ENCODE measurements at regions not wholly inside any gene's neighbourhood (a gene's known extent, or its start where the extent isn't known, plus 50 kb on each side); places are given as distances from the start of the nearest gene placed in this dataset.

- no peak for DNase-seq (ENCODE audit: low spot score in 2 of 2)
Observed at GRCh38 chr11:115737875-115738274, 233.7 kb upstream of the CADM1 start.

GRCh38 chr11:115736146-115736545, 231.9 kb upstream of the CADM1 start:
- H3K4me1 ChIP-seq: peaks cover 0 to 2% (median 0%) of the 10 kb centered on the region in 4 donors

More at GRCh38 chr11:115737875-115738274, 233.7 kb upstream of the CADM1 start:
- no peaks in the 10 kb centered on the region for H3K9me3 ChIP-seq
- H3K27me3 ChIP-seq: no peaks in the 10 kb centered on the region
- no peak overlapping the region for H3K27ac ChIP-seq
- H3K4me3 ChIP-seq: no peak overlapping the region
- peaks cover 0 to 6% (median 0%) of the 10 kb centered on the region in 4 donors for H3K4me1 ChIP-seq
- 74 to 82% methylated on average over 1 of the region's 1 CpG for WGBS, 2 donors
- no peak for TF ChIP-seq EP300 (IDR thresholded peaks at IDR 0.05)
- no peak for TF ChIP-seq POLR2A (IDR thresholded peaks at IDR 0.05)
- TF ChIP-seq CTCF (IDR thresholded peaks at IDR 0.05): no peak
- H3K36me3 ChIP-seq: no peaks in the 10 kb centered on the region

GRCh38 chr11:115724666-115725065, 220.5 kb upstream of the CADM1 start:
- no peaks in the 10 kb centered on the region for H3K36me3 ChIP-seq
- no peaks in the 10 kb centered on the region for H3K27me3 ChIP-seq
- H3K27ac ChIP-seq: no peak overlapping the region
- no peak overlapping the region for H3K4me3 ChIP-seq
- WGBS, 2 donors: 45 to 52% methylated on average over 2 of the region's 2 CpGs
- no peak for TF ChIP-seq EP300 (IDR thresholded peaks at IDR 0.05)
- TF ChIP-seq POLR2A (IDR thresholded peaks at IDR 0.05): no peak
- TF ChIP-seq CTCF (IDR thresholded peaks at IDR 0.05): no peak
- no peaks in the 10 kb centered on the region for H3K9me3 ChIP-seq
- DNase-seq (ENCODE audit: low spot score in 2 of 2): no peak
- peaks cover 0 to 3% (median 0%) of the 10 kb centered on the region in 4 donors for H3K4me1 ChIP-seq

More at GRCh38 chr11:115736146-115736545, 231.9 kb upstream of the CADM1 start:
- Histone ChIP-seq H3K27ac (no peak overlapping the region), H3K9me3 (no peaks in the 10 kb centered on the region), H3K27me3 (no peaks in the 10 kb centered on the region), H3K36me3 (no peaks in the 10 kb centered on the region), H3K4me3 (no peak overlapping the region)
- DNase-seq (ENCODE audit: low spot score in 2 of 2): no peak
- WGBS, 2 donors: 83 to 88% methylated on average over 3 of the region's 3 CpGs
- TF ChIP-seq POLR2A (IDR thresholded peaks at IDR 0.05) (no peak), EP300 (IDR thresholded peaks at IDR 0.05) (no peak), CTCF (IDR thresholded peaks at IDR 0.05) (no peak)

GRCh38 chr11:115722711-115723110, 218.5 kb upstream of the CADM1 start:
- H3K4me1 ChIP-seq: peaks cover 0 to 7% (median 0%) of the 10 kb centered on the region in 4 donors
- H3K4me3 ChIP-seq: no peak overlapping the region
- no peaks in the 10 kb centered on the region for H3K27me3 ChIP-seq
- no peaks in the 10 kb centered on the region for H3K36me3 ChIP-seq
- H3K27ac ChIP-seq: no peak overlapping the region
- H3K9me3 ChIP-seq: no peaks in the 10 kb centered on the region
- TF ChIP-seq CTCF (IDR thresholded peaks at IDR 0.05): no peak
- no peak for TF ChIP-seq EP300 (IDR thresholded peaks at IDR 0.05)
- no peak for TF ChIP-seq POLR2A (IDR thresholded peaks at IDR 0.05)
- WGBS, 2 donors: 93% methylated on average over 4 of the region's 4 CpGs
- DNase-seq (ENCODE audit: low spot score in 2 of 2): no peak

GRCh38 chr11:115721296-115721995, 217.2 kb upstream of the CADM1 start:
- H3K4me1 ChIP-seq: peaks cover 0 to 18% (median 5%) of the 10 kb centered on the region in 4 donors
- 68 to 69% methylated on average over 3 of the region's 3 CpGs for WGBS, 2 donors
- no peaks in the 10 kb centered on the region for H3K27me3 ChIP-seq
- no peak overlapping the region for H3K4me3 ChIP-seq
- no peak overlapping the region for H3K27ac ChIP-seq
- TF ChIP-seq CTCF (IDR thresholded peaks at IDR 0.05): no peak
- no peaks in the 10 kb centered on the region for H3K9me3 ChIP-seq
- no peak for DNase-seq (ENCODE audit: low spot score in 2 of 2)
- H3K36me3 ChIP-seq: no peaks in the 10 kb centered on the region
